ENCODE measurements at regions not wholly inside any gene's neighbourhood (a gene's known extent, or its start where the extent isn't known, plus 50 kb on each side); places are given as distances from the start of the nearest gene placed in this dataset.

DNA sequence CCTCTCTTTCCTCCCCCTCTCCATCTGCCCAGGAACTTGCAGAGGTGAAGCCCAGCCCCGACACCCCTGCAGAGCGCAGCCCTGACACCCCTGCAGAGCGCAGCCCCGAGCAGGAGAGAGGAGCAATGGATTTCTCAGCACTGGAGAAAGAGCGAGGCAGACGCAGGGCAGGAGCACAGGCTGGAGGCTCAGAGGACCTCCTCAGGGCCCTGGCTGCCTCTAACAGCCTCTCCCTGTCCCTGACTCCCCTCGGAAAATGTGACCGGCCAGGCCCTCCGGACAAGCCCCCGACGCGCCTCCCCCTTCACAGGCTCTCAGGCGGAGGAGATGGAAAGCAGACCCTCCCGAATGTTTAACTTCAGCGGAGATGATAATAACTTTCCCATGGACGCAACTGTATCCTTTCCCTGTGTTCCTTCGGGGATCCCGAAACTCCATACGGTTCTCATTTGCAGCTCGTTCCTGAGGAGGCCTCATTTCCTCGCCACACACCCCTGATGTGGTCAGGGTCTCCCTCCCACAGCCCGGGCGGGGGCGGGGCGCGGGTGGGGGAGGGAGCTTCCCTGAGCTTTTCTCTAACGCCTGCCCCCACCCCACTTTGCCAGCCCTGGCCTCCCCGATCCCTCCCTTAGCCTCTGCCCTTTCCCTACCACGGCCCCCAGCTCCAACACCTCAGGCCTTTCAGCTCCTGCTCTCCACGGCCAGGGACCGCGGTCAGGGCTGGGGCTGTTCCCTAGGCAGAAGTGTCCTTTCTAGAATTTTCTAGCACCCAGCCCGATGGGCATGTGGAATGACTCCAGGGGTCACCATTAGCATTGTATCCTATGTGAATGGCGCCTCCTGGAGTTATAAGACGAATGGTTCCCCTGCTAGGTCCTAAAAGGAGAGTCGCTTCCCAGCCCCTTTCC, 201.1 kb upstream of the BCOR start:
- Histone ChIP-seq H3K27me3 (no peaks in the 10 kb centered on the region), H3K36me3 (no peaks in the 10 kb centered on the region), H3K27ac (no peak overlapping the region), H3K4me3 (ENCODE audit: low read depth in 1 of 2, low read length in 1 of 2) (no peak overlapping the region), H3K4me1 (ENCODE audit: control insufficient read depth in 1 of 2, insufficient read depth in 1 of 2, low read depth in 1 of 2, low read length in 1 of 2) (peaks cover 7% of the 10 kb centered on the region in 2 experiments), H3K9me3 (no peaks in the 10 kb centered on the region)
- no peak for TF ChIP-seq CTCF (IDR thresholded peaks at IDR 0.05)

- TF ChIP-seq CTCF (IDR thresholded peaks at IDR 0.05): no peak
These were observed 200.3 kb upstream of the BCOR start for GRCh38 chrX:40298069-40298468.

DNA sequence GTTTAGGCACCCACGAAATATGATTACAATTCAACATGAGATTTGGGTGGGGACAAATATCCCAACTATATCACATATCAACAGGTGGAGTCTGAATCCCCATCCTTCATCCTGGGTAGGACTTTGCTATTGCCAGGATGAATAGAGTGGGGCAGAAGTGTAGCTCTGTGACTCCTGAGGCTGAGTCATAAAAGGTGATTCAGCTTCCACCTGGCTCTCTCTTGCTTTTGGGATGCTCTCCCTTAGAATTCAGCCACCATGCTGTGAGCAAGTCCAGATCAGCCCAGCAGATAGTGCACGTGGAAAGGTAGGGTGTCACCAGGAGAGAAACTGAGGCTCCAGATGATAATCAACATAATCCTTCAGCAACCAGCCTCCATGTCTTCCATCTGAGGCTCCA, 193.8 kb upstream of the BCOR start:
- Histone ChIP-seq H3K4me1 (ENCODE audit: control insufficient read depth in 1 of 2, insufficient read depth in 1 of 2, low read depth in 1 of 2, low read length in 1 of 2) (no peaks in the 10 kb centered on the region), H3K27ac (no peak overlapping the region), H3K36me3 (no peaks in the 10 kb centered on the region), H3K9me3 (no peaks in the 10 kb centered on the region), H3K27me3 (no peaks in the 10 kb centered on the region), H3K4me3 (ENCODE audit: low read depth in 1 of 2, low read length in 1 of 2) (no peak overlapping the region)
- TF ChIP-seq CTCF (IDR thresholded peaks at IDR 0.05): no peak

More at GRCh38 chrX:40298069-40298468, 200.3 kb upstream of the BCOR start:
- no peaks in the 10 kb centered on the region for H3K27me3 ChIP-seq
- H3K36me3 ChIP-seq: no peaks in the 10 kb centered on the region
- H3K27ac ChIP-seq: no peak overlapping the region
- peaks cover under 1 to 1% of the 10 kb centered on the region in 2 experiments for H3K4me1 ChIP-seq (ENCODE audit: control insufficient read depth in 1 of 2, insufficient read depth in 1 of 2, low read depth in 1 of 2, low read length in 1 of 2)
- H3K4me3 ChIP-seq (ENCODE audit: low read depth in 1 of 2, low read length in 1 of 2): no peak overlapping the region
- no peaks in the 10 kb centered on the region for H3K9me3 ChIP-seq

GRCh38 chrX:40290517-40290916, 192.8 kb upstream of the BCOR start:
- Histone ChIP-seq H3K27ac (no peak overlapping the region), H3K4me1 (ENCODE audit: control insufficient read depth in 1 of 2, insufficient read depth in 1 of 2, low read depth in 1 of 2, low read length in 1 of 2) (no peaks in the 10 kb centered on the region), H3K36me3 (no peaks in the 10 kb centered on the region), H3K9me3 (no peaks in the 10 kb centered on the region), H3K4me3 (ENCODE audit: low read depth in 1 of 2, low read length in 1 of 2) (no peak overlapping the region), H3K27me3 (no peaks in the 10 kb centered on the region)
- TF ChIP-seq CTCF (IDR thresholded peaks at IDR 0.05): no peak

- Histone ChIP-seq H3K9me3 (no peaks in the 10 kb centered on the region), H3K27ac (no peak overlapping the region), H3K27me3 (no peaks in the 10 kb centered on the region), H3K4me1 (ENCODE audit: control insufficient read depth in 1 of 2, insufficient read depth in 1 of 2, low read depth in 1 of 2, low read length in 1 of 2) (peaks cover 0 to 5% of the 10 kb centered on the region in 2 experiments), H3K4me3 (ENCODE audit: low read depth in 1 of 2, low read length in 1 of 2) (no peak overlapping the region), H3K36me3 (no peaks in the 10 kb centered on the region)
- TF ChIP-seq CTCF (IDR thresholded peaks at IDR 0.05): no peak
These were observed 188.1 kb upstream of the BCOR start for GRCh38 chrX:40285876-40286275.
